ENCODE measurements at regions not wholly inside any gene's neighbourhood (a gene's known extent, or its start where the extent isn't known, plus 50 kb on each side); places are given as distances from the start of the nearest gene placed in this dataset.

DNA sequence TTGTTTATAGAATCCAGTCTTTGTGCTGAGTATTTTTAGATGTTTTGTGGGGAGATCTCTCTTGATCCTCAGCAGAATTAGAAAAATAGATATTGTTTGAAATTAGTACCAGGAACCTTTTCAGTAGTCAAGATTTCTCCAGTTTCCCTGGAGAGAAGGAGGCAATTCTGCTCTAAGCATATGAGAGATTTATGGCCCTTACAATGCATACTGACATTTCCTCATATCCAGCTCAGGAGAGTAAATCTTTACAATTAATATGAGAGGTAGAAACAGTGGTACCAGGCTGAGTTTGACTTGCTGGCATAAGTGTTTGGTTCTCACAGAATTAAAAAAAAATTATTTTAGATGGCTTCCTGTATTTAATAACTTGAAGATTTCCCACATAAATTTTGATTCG lies 239.1 kb upstream of the SGO1 start:
- H2BK120ac ChIP-seq (replicated peaks; ENCODE audit: low read depth, low read length): no peak overlapping the region
- H3K23me2 ChIP-seq (ENCODE audit: low read depth, low read length): no peaks in the 10 kb centered on the region
- H3K27me3 ChIP-seq (replicated peaks in 1 of 4; ENCODE audit: control insufficient read depth in 3 of 4, extremely low read depth in 1 of 4, insufficient read depth in 3 of 4, low read length in 3 of 4): no peaks in the 10 kb centered on the region
- no peak overlapping the region for H2BK12ac ChIP-seq (ENCODE audit: low read depth, low read length)
- no peak overlapping the region for H2BK5ac ChIP-seq (ENCODE audit: low read depth, low read length)
- no peak overlapping the region for H3K27ac ChIP-seq (ENCODE audit: low read depth, low read length)
- no peaks in the 10 kb centered on the region for H3K4me1 ChIP-seq (replicated peaks in 1 of 4; ENCODE audit: control insufficient read depth in 3 of 4, insufficient read depth in 4 of 4, low read length in 3 of 4)
- H4K20me1 ChIP-seq (replicated peaks in 1 of 2; ENCODE audit: control insufficient read depth in 1 of 2, insufficient read depth in 2 of 2, low read length in 2 of 2): no peaks in the 10 kb centered on the region
- H3K36me3 ChIP-seq (ENCODE audit: control insufficient read depth in 2 of 4, insufficient read depth in 4 of 4, low read length in 3 of 4): no peaks in the 10 kb centered on the region
- no peak overlapping the region for H4K8ac ChIP-seq (ENCODE audit: extremely low read depth, insufficient read depth, low read length)
- H3K4me2 ChIP-seq (ENCODE audit: insufficient read depth in 1 of 2, low read depth in 2 of 2, low read length in 2 of 2): no peak overlapping the region
- WGBS, 2 experiments (ENCODE audit: extremely low coverage in 1 of 2, insufficient coverage in 1 of 2, insufficient read length in 1 of 2, insufficient replicate concordance in 2 of 2, low coverage in 1 of 2, low lambda C conversion rate in 2 of 2, missing lambda C conversion rate in 1 of 2): 80% methylated on average over 1 of the region's 1 CpG; no CpG with 5 or more reads in 1 of the 2 experiments
- no peak overlapping the region for H3K14ac ChIP-seq (ENCODE audit: insufficient read length)
- no peak overlapping the region for H2AFZ ChIP-seq (ENCODE audit: low read length)
- no peak for DNase-seq (ENCODE audit: low read depth in 1 of 2, low spot score in 2 of 2)
- H3K79me1 ChIP-seq (ENCODE audit: low read depth, low read length): no peaks in the 10 kb centered on the region
- no peak overlapping the region for H4K5ac ChIP-seq (ENCODE audit: insufficient read length, low read depth, low read length)
- no peak overlapping the region for H3K56ac ChIP-seq (replicated peaks; ENCODE audit: insufficient read length, low read depth, low read length)
- no peak overlapping the region for H2BK20ac ChIP-seq (ENCODE audit: low read length)
- H3K9me3 ChIP-seq (ENCODE audit: insufficient read depth in 2 of 2, low read depth in 1 of 2, low read length in 1 of 2): no peaks in the 10 kb centered on the region
- H3K4ac ChIP-seq (replicated peaks; ENCODE audit: insufficient read length, low read depth, low read length): no peak overlapping the region
- CTCF ChIA-PET (ENCODE audit: partially characterized antibody): no interaction called here
- TF ChIP-seq, protein P1, sequence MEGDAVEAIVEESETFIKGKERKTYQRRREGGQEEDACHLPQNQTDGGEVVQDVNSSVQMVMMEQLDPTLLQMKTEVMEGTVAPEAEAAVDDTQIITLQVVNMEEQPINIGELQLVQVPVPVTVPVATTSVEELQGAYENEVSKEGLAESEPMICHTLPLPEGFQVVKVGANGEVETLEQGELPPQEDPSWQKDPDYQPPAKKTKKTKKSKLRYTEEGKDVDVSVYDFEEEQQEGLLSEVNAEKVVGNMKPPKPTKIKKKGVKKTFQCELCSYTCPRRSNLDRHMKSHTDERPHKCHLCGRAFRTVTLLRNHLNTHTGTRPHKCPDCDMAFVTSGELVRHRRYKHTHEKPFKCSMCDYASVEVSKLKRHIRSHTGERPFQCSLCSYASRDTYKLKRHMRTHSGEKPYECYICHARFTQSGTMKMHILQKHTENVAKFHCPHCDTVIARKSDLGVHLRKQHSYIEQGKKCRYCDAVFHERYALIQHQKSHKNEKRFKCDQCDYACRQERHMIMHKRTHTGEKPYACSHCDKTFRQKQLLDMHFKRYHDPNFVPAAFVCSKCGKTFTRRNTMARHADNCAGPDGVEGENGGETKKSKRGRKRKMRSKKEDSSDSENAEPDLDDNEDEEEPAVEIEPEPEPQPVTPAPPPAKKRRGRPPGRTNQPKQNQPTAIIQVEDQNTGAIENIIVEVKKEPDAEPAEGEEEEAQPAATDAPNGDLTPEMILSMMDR (IDR thresholded peaks at IDR 0.05; ENCODE audit: control extremely low read depth in 1 of 3, insufficient read depth in 1 of 3, low read depth in 1 of 3, low read length in 3 of 3): no peak
- TF ChIP-seq SIRT6 (IDR thresholded peaks at IDR 0.05; ENCODE audit: low read length): no peak
- no peak for TF ChIP-seq TAF1 (IDR thresholded peaks at IDR 0.05; ENCODE audit: low read depth, low read length)
- TF ChIP-seq CTBP2 (IDR thresholded peaks at IDR 0.05; ENCODE audit: borderline replicate concordance, insufficient read depth, insufficient read length, low read length): no peak
- no peak for TF ChIP-seq EZH2 (IDR thresholded peaks at IDR 0.05; ENCODE audit: low read depth, low read length, severe bottlenecking)
- TF ChIP-seq NRF1 (IDR thresholded peaks at IDR 0.05; ENCODE audit: low read depth, low read length): no peak
- TF ChIP-seq KDM5A (IDR thresholded peaks at IDR 0.05; ENCODE audit: low read length): no peak
- TF ChIP-seq SP1 (IDR thresholded peaks at IDR 0.05; ENCODE audit: low read depth, low read length): no peak
- no peak for TF ChIP-seq RBBP5 (IDR thresholded peaks at IDR 0.05; ENCODE audit: borderline replicate concordance, low read depth, low read length)
- no peak for TF ChIP-seq CBX8 (IDR thresholded peaks at IDR 0.05; ENCODE audit: borderline replicate concordance, low read depth, low read length)
- TF ChIP-seq, protein P2, sequence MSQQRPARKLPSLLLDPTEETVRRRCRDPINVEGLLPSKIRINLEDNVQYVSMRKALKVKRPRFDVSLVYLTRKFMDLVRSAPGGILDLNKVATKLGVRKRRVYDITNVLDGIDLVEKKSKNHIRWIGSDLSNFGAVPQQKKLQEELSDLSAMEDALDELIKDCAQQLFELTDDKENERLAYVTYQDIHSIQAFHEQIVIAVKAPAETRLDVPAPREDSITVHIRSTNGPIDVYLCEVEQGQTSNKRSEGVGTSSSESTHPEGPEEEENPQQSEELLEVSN (IDR thresholded peaks at IDR 0.05): no peak
- POLR2A ChIA-PET (ENCODE audit: partially characterized antibody): no interaction called here
- no peak for FAIRE-seq
- no peak overlapping the region for H2AK5ac ChIP-seq (ENCODE audit: low read depth, low read length)
- no peaks in the 10 kb centered on the region for H3K79me2 ChIP-seq (ENCODE audit: control insufficient read depth in 1 of 2, insufficient read depth in 2 of 2, low read length in 2 of 2)
- H3K9ac ChIP-seq (replicated peaks in 1 of 4; ENCODE audit: extremely low read depth in 1 of 4, low read depth in 3 of 4, low read length in 3 of 4): no peak overlapping the region
- no peak overlapping the region for H2BK15ac ChIP-seq (ENCODE audit: low read length)
- H4K91ac ChIP-seq (replicated peaks; ENCODE audit: insufficient read length, low read length): no peak overlapping the region
- no peak overlapping the region for H3K18ac ChIP-seq (ENCODE audit: extremely low read depth, low read length)
- no peak overlapping the region for H3K23ac ChIP-seq (ENCODE audit: insufficient read length)
- no peak overlapping the region for H3K4me3 ChIP-seq (ENCODE audit: extremely low read depth in 1 of 4, insufficient read depth in 2 of 4, low read depth in 3 of 4, low read length in 4 of 4)
